ENCODE measurements at regions not wholly inside any gene's neighbourhood (a gene's known extent, or its start where the extent isn't known, plus 50 kb on each side); places are given as distances from the start of the nearest gene placed in this dataset.

DNA sequence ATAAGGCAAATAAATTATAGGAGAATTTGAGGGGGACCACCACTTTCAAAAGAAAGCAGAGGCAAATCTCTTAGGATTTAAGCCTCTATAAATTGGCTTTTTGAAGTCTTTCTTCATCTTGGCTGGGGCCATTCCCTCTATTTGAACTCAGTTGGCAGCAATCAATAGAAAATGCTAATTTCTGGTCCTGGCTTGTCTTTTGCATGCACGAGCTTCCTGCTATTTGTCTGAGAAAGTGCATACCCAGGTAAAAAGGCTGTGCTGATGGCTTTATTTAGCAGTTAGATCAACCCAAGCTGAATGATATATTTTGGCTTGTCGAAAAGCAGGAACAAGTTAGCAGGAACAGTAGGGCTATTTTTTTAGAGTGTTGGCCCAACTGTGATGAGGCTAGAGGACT, 64.1 kb upstream of the GRAMD1B start:
- Histone ChIP-seq H3K36me3 (ENCODE audit: insufficient read depth, low read length) (no peaks in the 10 kb centered on the region), H3K4me2 (ENCODE audit: low read length) (no peak overlapping the region), H3F3A (ENCODE audit: insufficient read depth, low read length, poor library complexity, severe bottlenecking) (no peaks in the 10 kb centered on the region), H3K9me2 (ENCODE audit: insufficient read depth, low read length) (no peaks in the 10 kb centered on the region), H3K9me3 (ENCODE audit: low read length) (no peaks in the 10 kb centered on the region), H3K9ac (ENCODE audit: low read length) (no peak overlapping the region), H4K20me1 (ENCODE audit: insufficient read depth) (no peaks in the 10 kb centered on the region), H3K27ac (ENCODE audit: low read length) (no peak overlapping the region), H3K27me3 (ENCODE audit: insufficient read depth, low read depth, low read length) (no peaks in the 10 kb centered on the region), H3K4me3 (ENCODE audit: low read length) (no peak overlapping the region), H2AFZ (ENCODE audit: low read depth, low read length) (no peak overlapping the region), H3K79me2 (replicated peaks; ENCODE audit: insufficient read depth, low read length) (no peaks in the 10 kb centered on the region)
- TF ChIP-seq EZH2 (IDR thresholded peaks at IDR 0.05; ENCODE audit: borderline replicate concordance, insufficient read depth, low read length, poor library complexity, severe bottlenecking) (no peak), POLR2AphosphoS5 (IDR thresholded peaks at IDR 0.05) (no peak)
- TF ChIP-seq, protein P1, sequence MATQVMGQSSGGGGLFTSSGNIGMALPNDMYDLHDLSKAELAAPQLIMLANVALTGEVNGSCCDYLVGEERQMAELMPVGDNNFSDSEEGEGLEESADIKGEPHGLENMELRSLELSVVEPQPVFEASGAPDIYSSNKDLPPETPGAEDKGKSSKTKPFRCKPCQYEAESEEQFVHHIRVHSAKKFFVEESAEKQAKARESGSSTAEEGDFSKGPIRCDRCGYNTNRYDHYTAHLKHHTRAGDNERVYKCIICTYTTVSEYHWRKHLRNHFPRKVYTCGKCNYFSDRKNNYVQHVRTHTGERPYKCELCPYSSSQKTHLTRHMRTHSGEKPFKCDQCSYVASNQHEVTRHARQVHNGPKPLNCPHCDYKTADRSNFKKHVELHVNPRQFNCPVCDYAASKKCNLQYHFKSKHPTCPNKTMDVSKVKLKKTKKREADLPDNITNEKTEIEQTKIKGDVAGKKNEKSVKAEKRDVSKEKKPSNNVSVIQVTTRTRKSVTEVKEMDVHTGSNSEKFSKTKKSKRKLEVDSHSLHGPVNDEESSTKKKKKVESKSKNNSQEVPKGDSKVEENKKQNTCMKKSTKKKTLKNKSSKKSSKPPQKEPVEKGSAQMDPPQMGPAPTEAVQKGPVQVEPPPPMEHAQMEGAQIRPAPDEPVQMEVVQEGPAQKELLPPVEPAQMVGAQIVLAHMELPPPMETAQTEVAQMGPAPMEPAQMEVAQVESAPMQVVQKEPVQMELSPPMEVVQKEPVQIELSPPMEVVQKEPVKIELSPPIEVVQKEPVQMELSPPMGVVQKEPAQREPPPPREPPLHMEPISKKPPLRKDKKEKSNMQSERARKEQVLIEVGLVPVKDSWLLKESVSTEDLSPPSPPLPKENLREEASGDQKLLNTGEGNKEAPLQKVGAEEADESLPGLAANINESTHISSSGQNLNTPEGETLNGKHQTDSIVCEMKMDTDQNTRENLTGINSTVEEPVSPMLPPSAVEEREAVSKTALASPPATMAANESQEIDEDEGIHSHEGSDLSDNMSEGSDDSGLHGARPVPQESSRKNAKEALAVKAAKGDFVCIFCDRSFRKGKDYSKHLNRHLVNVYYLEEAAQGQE (IDR thresholded peaks at IDR 0.05; ENCODE audit: borderline replicate concordance), result no peak

DNA sequence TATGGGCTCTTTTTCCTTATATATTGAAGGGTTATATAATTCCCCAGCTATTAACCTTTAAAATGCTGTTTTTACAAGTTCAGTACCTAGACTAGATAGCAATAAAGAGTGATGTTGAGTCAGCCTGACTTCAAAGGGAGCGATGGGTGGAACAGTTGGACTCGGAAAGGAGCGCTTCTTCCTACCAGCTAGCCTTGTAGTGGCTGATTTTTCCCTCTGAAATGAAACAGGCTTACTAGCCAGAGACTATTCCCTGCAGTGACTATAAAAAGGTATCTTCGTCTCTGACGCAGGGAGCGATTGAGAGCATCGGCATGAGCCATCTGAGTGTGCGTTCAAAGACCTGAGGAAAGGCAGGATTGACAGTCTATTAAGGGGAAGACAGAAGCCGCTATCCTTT, 66.0 kb upstream of the GRAMD1B start:
- no peaks in the 10 kb centered on the region for H3K36me3 ChIP-seq (ENCODE audit: insufficient read depth, low read length)
- H3K9me2 ChIP-seq (ENCODE audit: insufficient read depth, low read length), result no peaks in the 10 kb centered on the region
- no peaks in the 10 kb centered on the region for H3F3A ChIP-seq (ENCODE audit: insufficient read depth, low read length, poor library complexity, severe bottlenecking)
- H3K9ac ChIP-seq (ENCODE audit: low read length), result no peak overlapping the region
- TF ChIP-seq POLR2AphosphoS5 (IDR thresholded peaks at IDR 0.05) (peak; percentile 10), TAF1 (IDR thresholded peaks at IDR 0.05; ENCODE audit: low read depth) (no peak), RAD21 (conservative IDR thresholded peaks at IDR 0.05) (no peak)
- TF ChIP-seq, protein P1 (IDR thresholded peaks at IDR 0.05; ENCODE audit: borderline replicate concordance), result no peak
- no peak overlapping the region for H3K4me2 ChIP-seq (ENCODE audit: low read length)
- no peak overlapping the region for H3K27ac ChIP-seq (ENCODE audit: low read length)
- H3K4me3 ChIP-seq (ENCODE audit: low read length), result no peak overlapping the region
- no peaks in the 10 kb centered on the region for H3K79me2 ChIP-seq (replicated peaks; ENCODE audit: insufficient read depth, low read length)
- H3K27me3 ChIP-seq (ENCODE audit: insufficient read depth, low read depth, low read length), result peaks cover 14% of the 10 kb centered on the region
- no peaks in the 10 kb centered on the region for H3K9me3 ChIP-seq (ENCODE audit: low read length)
- no peak overlapping the region for H2AFZ ChIP-seq (ENCODE audit: low read depth, low read length)
- no peaks in the 10 kb centered on the region for H4K20me1 ChIP-seq (ENCODE audit: insufficient read depth)

DNA sequence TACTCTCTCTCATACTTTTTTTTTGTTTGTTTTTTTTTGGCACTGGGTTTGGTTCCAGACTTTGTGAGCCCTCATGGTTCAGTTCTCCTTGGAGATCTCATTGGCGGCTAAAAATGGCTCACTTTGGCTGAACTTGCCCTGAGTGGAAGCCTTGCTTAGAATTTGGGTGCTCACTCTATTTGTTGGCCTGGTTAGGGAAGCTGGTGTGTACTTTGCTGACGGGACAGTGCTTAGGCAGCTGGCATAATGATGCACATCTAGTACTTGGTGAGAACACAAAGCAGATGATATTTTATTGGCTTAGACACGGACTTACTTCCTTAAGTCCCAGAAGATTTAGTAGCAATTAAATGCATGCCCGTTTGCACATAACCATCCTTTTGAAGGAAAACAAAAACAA, 66.5 kb upstream of the GRAMD1B start:
- no peak overlapping the region for H3K4me2 ChIP-seq (ENCODE audit: low read length)
- no peak overlapping the region for H2AFZ ChIP-seq (ENCODE audit: low read depth, low read length)
- peaks cover 19% of the 10 kb centered on the region for H3K27me3 ChIP-seq (ENCODE audit: insufficient read depth, low read depth, low read length)
- no peaks in the 10 kb centered on the region for H3K9me2 ChIP-seq (ENCODE audit: insufficient read depth, low read length)
- H3K36me3 ChIP-seq (ENCODE audit: insufficient read depth, low read length), result no peaks in the 10 kb centered on the region
- no peaks in the 10 kb centered on the region for H3K79me2 ChIP-seq (replicated peaks; ENCODE audit: insufficient read depth, low read length)
- H3K9ac ChIP-seq (ENCODE audit: low read length), result no peak overlapping the region
- no peak for TF ChIP-seq EZH2 (IDR thresholded peaks at IDR 0.05; ENCODE audit: borderline replicate concordance, insufficient read depth, low read length, poor library complexity, severe bottlenecking)
- no peak for TF ChIP-seq POLR2AphosphoS5 (IDR thresholded peaks at IDR 0.05)
- TF ChIP-seq, protein P2, sequence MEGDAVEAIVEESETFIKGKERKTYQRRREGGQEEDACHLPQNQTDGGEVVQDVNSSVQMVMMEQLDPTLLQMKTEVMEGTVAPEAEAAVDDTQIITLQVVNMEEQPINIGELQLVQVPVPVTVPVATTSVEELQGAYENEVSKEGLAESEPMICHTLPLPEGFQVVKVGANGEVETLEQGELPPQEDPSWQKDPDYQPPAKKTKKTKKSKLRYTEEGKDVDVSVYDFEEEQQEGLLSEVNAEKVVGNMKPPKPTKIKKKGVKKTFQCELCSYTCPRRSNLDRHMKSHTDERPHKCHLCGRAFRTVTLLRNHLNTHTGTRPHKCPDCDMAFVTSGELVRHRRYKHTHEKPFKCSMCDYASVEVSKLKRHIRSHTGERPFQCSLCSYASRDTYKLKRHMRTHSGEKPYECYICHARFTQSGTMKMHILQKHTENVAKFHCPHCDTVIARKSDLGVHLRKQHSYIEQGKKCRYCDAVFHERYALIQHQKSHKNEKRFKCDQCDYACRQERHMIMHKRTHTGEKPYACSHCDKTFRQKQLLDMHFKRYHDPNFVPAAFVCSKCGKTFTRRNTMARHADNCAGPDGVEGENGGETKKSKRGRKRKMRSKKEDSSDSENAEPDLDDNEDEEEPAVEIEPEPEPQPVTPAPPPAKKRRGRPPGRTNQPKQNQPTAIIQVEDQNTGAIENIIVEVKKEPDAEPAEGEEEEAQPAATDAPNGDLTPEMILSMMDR (IDR thresholded peaks at IDR 0.05; ENCODE audit: poor library complexity, severe bottlenecking), result no peak
- no peak for TF ChIP-seq MXI1 (conservative IDR thresholded peaks at IDR 0.05; ENCODE audit: poor library complexity, severe bottlenecking)
- TF ChIP-seq, protein P1 (IDR thresholded peaks at IDR 0.05; ENCODE audit: borderline replicate concordance), result no peak
- TF ChIP-seq TAF1 (IDR thresholded peaks at IDR 0.05; ENCODE audit: low read depth), result no peak
- TF ChIP-seq SMC3 (conservative IDR thresholded peaks at IDR 0.05; ENCODE audit: poor library complexity), result no peak
- no peak for TF ChIP-seq RAD21 (conservative IDR thresholded peaks at IDR 0.05)
- TF ChIP-seq EP300 (conservative IDR thresholded peaks at IDR 0.05; ENCODE audit: poor library complexity, severe bottlenecking), result no peak
- H3K9me3 ChIP-seq (ENCODE audit: low read length), result no peaks in the 10 kb centered on the region
- H3K4me3 ChIP-seq (ENCODE audit: low read length), result no peak overlapping the region
- no peaks in the 10 kb centered on the region for H4K20me1 ChIP-seq (ENCODE audit: insufficient read depth)
- no peak overlapping the region for H3K27ac ChIP-seq (ENCODE audit: low read length)
- H3F3A ChIP-seq (ENCODE audit: insufficient read depth, low read length, poor library complexity, severe bottlenecking), result no peaks in the 10 kb centered on the region
